ENCODE measurements at regions not wholly inside any gene's neighbourhood (a gene's known extent, or its start where the extent isn't known, plus 50 kb on each side); places are given as distances from the start of the nearest gene placed in this dataset.

- 89 to 94% (median 91%) methylated on average over 3 of the region's 3 CpGs for WGBS, 3 donors
- no peaks in the 10 kb centered on the region for H3K27me3 ChIP-seq (ENCODE audit: insufficient read depth in 3 of 3, low read length in 2 of 3)
- DNase-seq, result no peak
- intact Hi-C loops (cut with DNase I), result no loop called here
- ATAC-seq, result no peak
- TF ChIP-seq CTCF (IDR thresholded peaks at IDR 0.05), result no peak
- no peaks in the 10 kb centered on the region for H3K4me1 ChIP-seq
- no peaks in the 10 kb centered on the region for H3K9me3 ChIP-seq
- H3K4me3 ChIP-seq, result no peak overlapping the region
- H3K27ac ChIP-seq, result no peak overlapping the region
- H3K36me3 ChIP-seq (ENCODE audit: insufficient read depth in 1 of 2, low read depth in 1 of 2), result no peaks in the 10 kb centered on the region
These were observed 323.6 kb downstream of the TDRD3 start for GRCh38 chr13:60720590-60720989.

- Histone ChIP-seq H3K4me1 (no peaks in the 10 kb centered on the region), H3K27ac (no peak overlapping the region), H3K4me3 (no peak overlapping the region), H3K27me3 (ENCODE audit: insufficient read depth in 3 of 3, low read length in 2 of 3) (no peaks in the 10 kb centered on the region), H3K9me3 (no peaks in the 10 kb centered on the region), H3K36me3 (ENCODE audit: insufficient read depth in 1 of 2, low read depth in 1 of 2) (no peaks in the 10 kb centered on the region)
- 86 to 96% (median 90%) methylated on average over 2 of the region's 2 CpGs for WGBS, 3 donors
- ATAC-seq (no peak), DNase-seq (no peak)
- intact Hi-C loops (cut with DNase I), result no loop called here
- TF ChIP-seq CTCF (IDR thresholded peaks at IDR 0.05), result no peak
These were observed 319.3 kb downstream of the TDRD3 start for GRCh38 chr13:60716313-60716712.

- H3K4me1 ChIP-seq, result no peaks in the 10 kb centered on the region
- no peaks in the 10 kb centered on the region for H3K27me3 ChIP-seq (ENCODE audit: insufficient read depth in 3 of 3, low read length in 2 of 3)
- H3K36me3 ChIP-seq (ENCODE audit: insufficient read depth in 1 of 2, low read depth in 1 of 2), result no peaks in the 10 kb centered on the region
- DNase-seq, result no peak
- no peak for ATAC-seq
- no peak overlapping the region for H3K27ac ChIP-seq
- intact Hi-C loops (cut with DNase I), result no loop called here
- H3K4me3 ChIP-seq, result no peak overlapping the region
- H3K9me3 ChIP-seq, result no peaks in the 10 kb centered on the region
- TF ChIP-seq CTCF (IDR thresholded peaks at IDR 0.05), result no peak
These were observed 310.9 kb downstream of the TDRD3 start for GRCh38 chr13:60707878-60708277.

- Histone ChIP-seq H3K36me3 (ENCODE audit: insufficient read depth in 1 of 2, low read depth in 1 of 2) (no peaks in the 10 kb centered on the region), H3K27me3 (ENCODE audit: insufficient read depth in 3 of 3, low read length in 2 of 3) (no peaks in the 10 kb centered on the region), H3K9me3 (no peaks in the 10 kb centered on the region), H3K4me3 (no peak overlapping the region), H3K4me1 (no peaks in the 10 kb centered on the region), H3K27ac (no peak overlapping the region)
- no peak for TF ChIP-seq CTCF (IDR thresholded peaks at IDR 0.05)
- ATAC-seq (no peak), DNase-seq (no peak)
- 61 to 71% (median 65%) methylated on average over 3 of the region's 3 CpGs for WGBS, 3 donors
- intact Hi-C loops (cut with DNase I), result no loop called here
These were observed 304.9 kb downstream of the TDRD3 start for GRCh38 chr13:60701895-60702294.

GRCh38 chr13:60700994-60701393 lies 304.0 kb downstream of the TDRD3 start:
- TF ChIP-seq CTCF (IDR thresholded peaks at IDR 0.05), result no peak
- no peaks in the 10 kb centered on the region for H3K36me3 ChIP-seq (ENCODE audit: insufficient read depth in 1 of 2, low read depth in 1 of 2)
- H3K27ac ChIP-seq, result no peak overlapping the region
- no peak overlapping the region for H3K4me3 ChIP-seq
- ATAC-seq (no peak), DNase-seq (no peak)
- no peaks in the 10 kb centered on the region for H3K9me3 ChIP-seq
- no peaks in the 10 kb centered on the region for H3K4me1 ChIP-seq
- intact Hi-C loops (cut with DNase I), result no loop called here
- whole genome bisulfite sequencing, 3 donors, result 63 to 76% (median 73%) methylated on average over 4 of the region's 4 CpGs
- H3K27me3 ChIP-seq (ENCODE audit: insufficient read depth in 3 of 3, low read length in 2 of 3), result no peaks in the 10 kb centered on the region

Measured in psoas muscle (tissue), 7 donors.